HUES6 (cell line): ENCODE measurements at regions not wholly inside any gene's neighbourhood (a gene's known extent, or its start where the extent isn't known, plus 50 kb on each side); places are given as distances from the start of the nearest gene placed in this dataset.

Experiments used
- H3K27ac ChIP-seq: 2 replicates; pipeline ENCODE4 v1.7.0; 2013; ENCODE audit warnings: low read depth, mild to moderate bottlenecking, low read length, inconsistent platforms
- H3K27me3 ChIP-seq: 2 replicates; pipeline ENCODE4 v1.6.1; 2013; ENCODE audit warnings: low read length; ENCODE audit not compliant: control insufficient read depth, insufficient read depth
- H3K36me3 ChIP-seq: 2 replicates; pipeline ENCODE4 v1.6.1; 2013; ENCODE audit warnings: low read length; ENCODE audit not compliant: control insufficient read depth, insufficient read depth
- H3K4me1 ChIP-seq: 2 replicates; pipeline ENCODE4 v1.6.1; 2013; ENCODE audit warnings: low read length; ENCODE audit not compliant: control insufficient read depth, insufficient read depth
- H3K4me3 ChIP-seq: 2 replicates; pipeline ENCODE4 v1.5.1; 2013; ENCODE audit warnings: low read depth, low read length
- H3K9ac ChIP-seq: one replicate; pipeline ENCODE4 v1.6.1; 2013; ENCODE audit warnings: mild to moderate bottlenecking, low read length
- H3K9me3 ChIP-seq: 2 replicates; pipeline ENCODE4 v1.6.1; 2013; ENCODE audit warnings: low read depth, low read length; ENCODE audit not compliant: control insufficient read depth, insufficient read depth

GRCh38 chr12:107275530-107275929 is 182.2 kb upstream of the CRY1 start:
- H3K36me3 ChIP-seq, result no peaks in the 10 kb centered on the region
- H3K4me3 ChIP-seq, result no peak overlapping the region
- no peaks in the 10 kb centered on the region for H3K27me3 ChIP-seq
- no peaks in the 10 kb centered on the region for H3K4me1 ChIP-seq
- no peak overlapping the region for H3K27ac ChIP-seq
- H3K9ac ChIP-seq, result no peak overlapping the region
- H3K9me3 ChIP-seq, result peaks cover 4% of the 10 kb centered on the region; the same call in 1 of the 2 replicates

GRCh38 chr12:107277855-107278254 is 184.5 kb upstream of the CRY1 start:
- Histone ChIP-seq H3K4me3 (no peak overlapping the region), H3K9me3 (peaks cover 4% of the 10 kb centered on the region; the same call in 1 of the 2 replicates), H3K4me1 (no peaks in the 10 kb centered on the region), H3K27ac (no peak overlapping the region), H3K36me3 (no peaks in the 10 kb centered on the region), H3K27me3 (no peaks in the 10 kb centered on the region), H3K9ac (no peak overlapping the region)

- Histone ChIP-seq H3K27ac (no peak overlapping the region), H3K27me3 (no peaks in the 10 kb centered on the region), H3K36me3 (no peaks in the 10 kb centered on the region), H3K4me1 (no peaks in the 10 kb centered on the region), H3K9ac (no peak overlapping the region), H3K9me3 (peaks cover 6% of the 10 kb centered on the region), H3K4me3 (no peak overlapping the region)
Observed at GRCh38 chr12:107282628-107283027, 189.3 kb upstream of the CRY1 start.

GRCh38 chr12:107283652-107284051 is 190.3 kb upstream of the CRY1 start:
- no peak overlapping the region for H3K27ac ChIP-seq
- H3K36me3 ChIP-seq, result no peaks in the 10 kb centered on the region
- no peak overlapping the region for H3K4me3 ChIP-seq
- H3K4me1 ChIP-seq, result no peaks in the 10 kb centered on the region
- no peak overlapping the region for H3K9ac ChIP-seq
- peaks cover 6% of the 10 kb centered on the region for H3K9me3 ChIP-seq
- no peaks in the 10 kb centered on the region for H3K27me3 ChIP-seq

GRCh38 chr12:107284692-107285091 is 191.3 kb upstream of the CRY1 start:
- Histone ChIP-seq H3K36me3 (no peaks in the 10 kb centered on the region), H3K4me1 (no peaks in the 10 kb centered on the region), H3K9ac (no peak overlapping the region), H3K9me3 (peaks cover 3% of the 10 kb centered on the region), H3K27ac (no peak overlapping the region), H3K4me3 (no peak overlapping the region), H3K27me3 (no peaks in the 10 kb centered on the region)

- no peak overlapping the region for H3K4me3 ChIP-seq
- H3K27me3 ChIP-seq, result no peaks in the 10 kb centered on the region; the same call in 1 of the 2 replicates
- no peak overlapping the region for H3K9ac ChIP-seq
- H3K27ac ChIP-seq, result no peak overlapping the region
- H3K4me1 ChIP-seq, result no peaks in the 10 kb centered on the region
- H3K36me3 ChIP-seq, result no peaks in the 10 kb centered on the region
- peaks cover 3% of the 10 kb centered on the region; the same call in 1 of the 2 replicates for H3K9me3 ChIP-seq
Observed at GRCh38 chr12:107287436-107288413, 194.4 kb upstream of the CRY1 start.

GRCh38 chr12:107288414-107289127 is 195.2 kb upstream of the CRY1 start:
- H3K9me3 ChIP-seq, result peaks cover 3% of the 10 kb centered on the region; the same call in 1 of the 2 replicates
- H3K4me1 ChIP-seq, result no peaks in the 10 kb centered on the region
- no peak overlapping the region for H3K4me3 ChIP-seq
- H3K36me3 ChIP-seq, result no peaks in the 10 kb centered on the region
- no peak overlapping the region for H3K9ac ChIP-seq
- H3K27me3 ChIP-seq, result no peaks in the 10 kb centered on the region; the same call in 1 of the 2 replicates
- H3K27ac ChIP-seq, result no peak overlapping the region

- Histone ChIP-seq H3K27ac (no peak overlapping the region), H3K27me3 (no peaks in the 10 kb centered on the region; the same call in 1 of the 2 replicates), H3K9ac (no peak overlapping the region), H3K9me3 (no peaks in the 10 kb centered on the region), H3K4me3 (no peak overlapping the region), H3K4me1 (no peaks in the 10 kb centered on the region), H3K36me3 (no peaks in the 10 kb centered on the region)
Observed at GRCh38 chr12:107291018-107291417, 197.7 kb upstream of the CRY1 start.

GRCh38 chr12:107296681-107297089 is 203.3 kb upstream of the CRY1 start:
- H3K9me3 ChIP-seq, result no peaks in the 10 kb centered on the region

GRCh38 chr12:107302649-107303341 is 209.4 kb upstream of the CRY1 start:
- H3K9me3 ChIP-seq, result no peaks in the 10 kb centered on the region
- no peak overlapping the region for H3K4me3 ChIP-seq
- H3K27me3 ChIP-seq, result no peaks in the 10 kb centered on the region
- no peak overlapping the region for H3K9ac ChIP-seq
- no peaks in the 10 kb centered on the region for H3K36me3 ChIP-seq
- H3K4me1 ChIP-seq, result peaks cover 7% of the 10 kb centered on the region; the same call in 1 of the 2 replicates
- H3K27ac ChIP-seq, result no peak overlapping the region

More at GRCh38 chr12:107296681-107297089, 203.3 kb upstream of the CRY1 start:
- Histone ChIP-seq H3K4me3 (no peak overlapping the region), H3K27ac (no peak overlapping the region), H3K9ac (no peak overlapping the region), H3K27me3 (peaks cover 4% of the 10 kb centered on the region; the same call in 1 of the 2 replicates), H3K4me1 (no peaks in the 10 kb centered on the region), H3K36me3 (no peaks in the 10 kb centered on the region)
